ENCODE measurements at regions not wholly inside any gene's neighbourhood (a gene's known extent, or its start where the extent isn't known, plus 50 kb on each side); places are given as distances from the start of the nearest gene placed in this dataset.

DNA sequence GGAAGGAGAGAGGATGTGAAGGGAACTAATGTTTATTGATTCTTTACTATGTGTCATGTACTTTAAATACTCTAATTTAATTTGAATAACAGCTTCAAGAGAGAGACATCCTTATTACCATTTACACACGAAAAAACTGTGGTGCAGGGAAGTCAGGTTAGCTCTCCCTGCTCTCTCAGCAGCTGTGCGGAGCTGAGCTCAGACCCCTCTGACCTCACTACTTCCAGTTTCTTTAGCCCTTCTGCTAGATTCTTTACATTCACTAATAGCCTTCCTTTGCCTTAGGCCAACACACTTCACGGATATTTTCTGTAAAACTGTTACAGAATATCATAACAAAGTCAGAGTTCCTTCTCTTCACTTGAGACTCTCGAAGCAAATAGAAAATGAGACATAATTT, 131.3 kb upstream of the ARRDC3 start:
- no peak for DNase-seq (ENCODE audit: low read depth)

DNA sequence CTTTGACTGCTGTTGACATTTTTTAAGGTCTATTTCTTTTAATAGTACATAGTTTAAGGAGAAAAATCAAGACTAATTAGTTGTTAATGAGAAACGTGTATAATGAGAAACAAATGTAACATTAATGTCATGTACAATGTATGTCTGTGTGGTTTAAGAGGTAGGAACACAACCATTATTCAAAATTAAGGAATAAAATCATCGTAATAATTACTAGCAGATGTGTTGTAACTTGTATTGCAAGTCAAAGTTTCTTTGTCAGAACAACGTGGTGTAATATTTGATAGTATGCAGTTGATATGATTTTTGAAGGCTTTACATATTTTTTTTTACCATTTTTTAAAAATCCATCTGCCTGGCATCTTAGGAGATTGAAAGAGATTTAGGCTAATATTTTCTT, 120.2 kb upstream of the ARRDC3 start:
- TF ChIP-seq, protein P1, sequence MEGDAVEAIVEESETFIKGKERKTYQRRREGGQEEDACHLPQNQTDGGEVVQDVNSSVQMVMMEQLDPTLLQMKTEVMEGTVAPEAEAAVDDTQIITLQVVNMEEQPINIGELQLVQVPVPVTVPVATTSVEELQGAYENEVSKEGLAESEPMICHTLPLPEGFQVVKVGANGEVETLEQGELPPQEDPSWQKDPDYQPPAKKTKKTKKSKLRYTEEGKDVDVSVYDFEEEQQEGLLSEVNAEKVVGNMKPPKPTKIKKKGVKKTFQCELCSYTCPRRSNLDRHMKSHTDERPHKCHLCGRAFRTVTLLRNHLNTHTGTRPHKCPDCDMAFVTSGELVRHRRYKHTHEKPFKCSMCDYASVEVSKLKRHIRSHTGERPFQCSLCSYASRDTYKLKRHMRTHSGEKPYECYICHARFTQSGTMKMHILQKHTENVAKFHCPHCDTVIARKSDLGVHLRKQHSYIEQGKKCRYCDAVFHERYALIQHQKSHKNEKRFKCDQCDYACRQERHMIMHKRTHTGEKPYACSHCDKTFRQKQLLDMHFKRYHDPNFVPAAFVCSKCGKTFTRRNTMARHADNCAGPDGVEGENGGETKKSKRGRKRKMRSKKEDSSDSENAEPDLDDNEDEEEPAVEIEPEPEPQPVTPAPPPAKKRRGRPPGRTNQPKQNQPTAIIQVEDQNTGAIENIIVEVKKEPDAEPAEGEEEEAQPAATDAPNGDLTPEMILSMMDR (IDR thresholded peaks at IDR 0.05; ENCODE audit: insufficient read depth, low read depth, low read length), result no peak
- H3K4me3 ChIP-seq (ENCODE audit: low read depth, low read length), result no peak overlapping the region
- DNase-seq (ENCODE audit: low read depth), result no peak

More for the DNA sequence above, 131.3 kb upstream of the ARRDC3 start:
- H3K4me3 ChIP-seq (ENCODE audit: low read depth, low read length), result no peak overlapping the region
- TF ChIP-seq, protein P1 (IDR thresholded peaks at IDR 0.05; ENCODE audit: insufficient read depth, low read depth, low read length), result no peak

DNA sequence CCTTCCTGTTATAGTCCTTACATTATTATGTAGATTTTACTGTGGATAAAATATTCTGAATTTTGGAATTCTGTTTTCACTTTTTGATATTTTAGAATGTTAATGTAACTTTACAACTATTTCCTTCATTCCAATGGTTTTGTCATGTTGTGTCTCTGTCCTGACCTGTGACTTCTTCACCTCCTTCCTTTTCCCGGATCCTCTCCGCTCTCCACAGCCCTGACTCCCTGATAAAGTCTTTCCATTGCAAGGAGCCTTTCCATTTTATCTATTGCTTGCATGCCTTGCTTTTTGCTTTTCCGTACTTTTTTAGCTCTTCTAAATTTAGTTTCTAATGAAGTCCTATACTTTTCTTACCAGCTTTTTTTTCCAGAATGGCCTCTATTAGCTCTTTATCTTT, 117.6 kb upstream of the ARRDC3 start:
- TF ChIP-seq, protein P1 (IDR thresholded peaks at IDR 0.05; ENCODE audit: insufficient read depth, low read depth, low read length), result no peak
- H3K4me3 ChIP-seq (ENCODE audit: low read depth, low read length), result no peak overlapping the region
- DNase-seq (ENCODE audit: low read depth), result no peak

DNA sequence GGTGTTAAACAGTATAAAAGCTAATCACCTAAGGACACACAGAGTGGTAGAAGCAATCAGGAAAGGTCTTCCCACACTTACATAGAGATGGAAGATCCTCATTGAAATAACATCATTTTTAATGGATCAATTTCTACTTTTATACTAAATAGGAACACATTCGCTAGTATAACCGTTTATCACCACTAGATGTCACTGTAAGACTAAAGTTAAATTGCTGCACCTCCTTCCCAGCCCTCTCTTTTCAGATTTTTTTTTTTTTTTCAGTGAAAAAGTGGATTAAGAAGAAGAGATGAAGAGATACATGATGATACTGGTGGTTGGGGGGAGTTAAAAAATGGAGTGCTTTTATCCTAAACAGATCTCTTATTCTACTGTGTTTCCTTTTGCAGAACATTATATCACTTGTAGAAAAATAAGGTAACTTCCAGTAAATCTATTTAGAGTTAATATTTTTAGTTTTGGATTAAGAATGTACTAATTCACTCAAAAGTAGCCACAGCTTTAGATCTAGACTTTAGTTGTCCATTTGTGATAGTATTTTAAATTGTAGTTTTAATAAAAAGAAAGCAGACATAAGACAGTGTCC, 116.9 kb upstream of the ARRDC3 start:
- peak; percentile 61 for DNase-seq (ENCODE audit: low read depth)

DNA sequence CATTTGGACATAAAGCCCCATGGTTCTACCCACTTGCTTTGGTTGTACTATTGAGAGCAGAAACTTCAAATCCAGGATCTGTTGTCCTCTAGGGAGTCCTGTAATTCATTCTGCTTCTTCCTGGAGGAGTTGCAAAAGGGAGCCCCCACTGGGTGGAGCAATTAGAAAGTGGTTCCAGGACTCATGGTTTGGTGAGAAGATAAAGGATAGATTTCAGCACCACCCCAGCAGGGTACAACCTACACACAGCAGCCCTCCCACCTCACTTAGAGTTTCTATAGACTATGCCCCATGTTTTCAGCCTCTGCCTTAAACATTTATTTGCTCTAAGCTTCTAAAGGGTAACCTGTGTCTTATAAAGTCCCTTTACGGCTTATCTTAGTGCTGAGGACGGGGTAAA, 112.6 kb upstream of the ARRDC3 start:
- TF ChIP-seq, protein P1 (IDR thresholded peaks at IDR 0.05; ENCODE audit: insufficient read depth, low read depth, low read length), result no peak
- H3K4me3 ChIP-seq (ENCODE audit: low read depth, low read length), result no peak overlapping the region
- no peak for DNase-seq (ENCODE audit: low read depth)

More for the DNA sequence above, 116.9 kb upstream of the ARRDC3 start:
- no peak overlapping the region for H3K4me3 ChIP-seq (ENCODE audit: low read depth, low read length)
- TF ChIP-seq, protein P1 (IDR thresholded peaks at IDR 0.05; ENCODE audit: insufficient read depth, low read depth, low read length), result peak; percentile 56

DNA sequence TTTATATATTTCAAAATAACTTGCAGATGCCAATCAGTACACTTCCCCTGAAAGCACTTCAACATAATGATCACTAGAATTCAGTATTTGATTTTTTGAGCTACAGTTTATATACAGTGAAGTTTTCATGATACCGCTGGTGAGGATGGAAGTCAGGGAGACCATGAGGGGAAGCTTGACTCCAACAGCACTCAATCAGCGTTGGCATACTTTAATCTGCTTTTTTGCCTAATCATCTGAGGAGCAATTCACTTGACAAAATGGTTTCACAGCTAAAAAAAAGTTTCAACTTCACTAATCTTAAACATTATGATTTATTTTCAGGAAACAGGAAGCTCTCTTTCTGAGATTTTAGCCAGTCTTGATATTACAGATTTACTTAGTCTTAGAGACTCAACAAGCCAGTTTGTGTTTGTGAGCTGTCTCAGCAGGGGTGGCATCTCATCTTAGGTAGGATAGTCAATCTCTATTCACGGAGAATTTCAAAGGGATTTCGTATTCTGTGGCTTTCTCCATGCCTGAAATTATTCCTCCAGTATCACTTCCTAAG, 111.4 kb upstream of the ARRDC3 start:
- DNase-seq (ENCODE audit: low read depth), result no peak
- no peak overlapping the region for H3K4me3 ChIP-seq (ENCODE audit: low read depth, low read length)
- TF ChIP-seq, protein P1 (IDR thresholded peaks at IDR 0.05; ENCODE audit: insufficient read depth, low read depth, low read length), result no peak

DNA sequence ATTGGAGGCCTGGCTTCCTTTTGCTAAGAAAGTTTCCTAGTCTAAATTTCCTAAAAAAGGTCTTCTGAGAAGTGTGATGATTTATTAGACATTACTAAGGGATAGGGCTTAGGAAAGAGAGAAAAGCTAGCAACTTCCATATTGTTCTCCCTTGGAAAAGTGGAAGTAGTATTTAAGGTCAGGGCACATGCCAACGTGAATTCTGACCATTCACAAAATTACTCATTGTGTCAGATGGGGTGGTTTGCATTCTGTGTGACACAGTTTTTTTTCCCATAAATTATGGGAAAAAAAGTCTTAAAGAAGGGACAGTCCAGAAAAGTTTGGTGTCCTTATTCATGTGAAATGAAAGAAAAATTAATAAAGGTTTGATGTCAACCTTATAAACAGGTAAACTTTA, 110.0 kb upstream of the ARRDC3 start:
- no peak for DNase-seq (ENCODE audit: low read depth)
- TF ChIP-seq, protein P1 (IDR thresholded peaks at IDR 0.05; ENCODE audit: insufficient read depth, low read depth, low read length), result no peak

More for the DNA sequence above, 110.0 kb upstream of the ARRDC3 start:
- H3K4me3 ChIP-seq (ENCODE audit: low read depth, low read length), result no peak overlapping the region
